Activated T-helper 1 cell treated with anti-CD3 and anti-CD28 coated beads, Interleukin-12 subunit alpha, Interleukin-12 subunit beta, Interleukin-2, Interleukin-4 antibody, amounts not matched to agents 30 ng/mL and 10 ng/mL and 1 ng/mL, durations not matched to agents 14 hours and 24 hours and 36 hours (primary cell): ENCODE measurements at regions not wholly inside any gene's neighbourhood (a gene's known extent, or its start where the extent isn't known, plus 50 kb on each side); places are given as distances from the start of the nearest gene placed in this dataset.

Source experiments
- DNase-seq: peaks from one replicate; pipeline ENCODE4 v3.0.0; 2021; ENCODE audit warnings: low spot score
- H3K27ac Mint-ChIP-seq: one replicate; pipeline ENCODE4 v1.8.0; 2021; ENCODE audit warnings: mild to moderate bottlenecking, mixed read lengths
- H3K27me3 Mint-ChIP-seq: one replicate; pipeline ENCODE4 v1.8.0; 2022; ENCODE audit warnings: mild to moderate bottlenecking, moderate library complexity, mixed read lengths; ENCODE audit not compliant: insufficient read depth
- H3K36me3 Mint-ChIP-seq: one replicate; pipeline ENCODE4 v1.8.0; 2021; ENCODE audit warnings: low read depth, mixed read lengths
- H3K4me1 Mint-ChIP-seq: one replicate; pipeline ENCODE4 v1.8.0; 2021; ENCODE audit warnings: low read depth, mixed read lengths
- H3K4me3 Mint-ChIP-seq: one replicate; pipeline ENCODE4 v1.8.0; 2021; ENCODE audit warnings: mild to moderate bottlenecking, moderate library complexity, mixed read lengths
- H3K9me3 Mint-ChIP-seq: one replicate; pipeline ENCODE4 v1.8.0; 2021; ENCODE audit warnings: mixed read lengths
- intact Hi-C: fragments of 100-400 bp; cut with micrococcal nuclease; formaldehyde crosslinking; loops from one replicate; pipeline ENCODE4 v1.15.1; 2024

GRCh38 chr4:182103614-182104319 is 139.4 kb upstream of the TENM3 start:
- H3K27me3 Mint-ChIP-seq: no peaks in the 10 kb centered on the region
- intact Hi-C loops: no loop called here
- no peaks in the 10 kb centered on the region for H3K9me3 Mint-ChIP-seq
- no peaks in the 10 kb centered on the region for H3K36me3 Mint-ChIP-seq
- no peaks in the 10 kb centered on the region for H3K4me1 Mint-ChIP-seq
- H3K27ac Mint-ChIP-seq: no peak overlapping the region
- no peak for DNase-seq
- no peak overlapping the region for H3K4me3 Mint-ChIP-seq

- H3K4me3 Mint-ChIP-seq: no peak overlapping the region
- H3K36me3 Mint-ChIP-seq: no peaks in the 10 kb centered on the region
- intact Hi-C loops: no loop called here
- no peak for DNase-seq
- no peaks in the 10 kb centered on the region for H3K4me1 Mint-ChIP-seq
- H3K27ac Mint-ChIP-seq: no peak overlapping the region
- H3K9me3 Mint-ChIP-seq: no peaks in the 10 kb centered on the region
- H3K27me3 Mint-ChIP-seq: no peaks in the 10 kb centered on the region
Observed at GRCh38 chr4:182105416-182105815, 137.8 kb upstream of the TENM3 start.

- intact Hi-C loops: no loop called here
- no peaks in the 10 kb centered on the region for H3K36me3 Mint-ChIP-seq
- H3K9me3 Mint-ChIP-seq: no peaks in the 10 kb centered on the region
- no peaks in the 10 kb centered on the region for H3K27me3 Mint-ChIP-seq
- H3K4me1 Mint-ChIP-seq: no peaks in the 10 kb centered on the region
- DNase-seq: no peak
- H3K4me3 Mint-ChIP-seq: no peak overlapping the region
- no peak overlapping the region for H3K27ac Mint-ChIP-seq
Observed at GRCh38 chr4:182107931-182108330, 135.3 kb upstream of the TENM3 start.

GRCh38 chr4:182111586-182111985 is 131.6 kb upstream of the TENM3 start:
- no peak overlapping the region for H3K27ac Mint-ChIP-seq
- H3K27me3 Mint-ChIP-seq: no peaks in the 10 kb centered on the region
- no peaks in the 10 kb centered on the region for H3K4me1 Mint-ChIP-seq
- intact Hi-C loops: no loop called here
- no peaks in the 10 kb centered on the region for H3K36me3 Mint-ChIP-seq
- H3K9me3 Mint-ChIP-seq: no peaks in the 10 kb centered on the region
- no peak for DNase-seq
- H3K4me3 Mint-ChIP-seq: no peak overlapping the region

- intact Hi-C loops: no loop called here
- Mint-ChIP-seq H3K4me3 (no peak overlapping the region), H3K4me1 (no peaks in the 10 kb centered on the region), H3K27me3 (no peaks in the 10 kb centered on the region), H3K36me3 (no peaks in the 10 kb centered on the region), H3K9me3 (no peaks in the 10 kb centered on the region), H3K27ac (no peak overlapping the region)
- DNase-seq: no peak
Observed at GRCh38 chr4:182113779-182114178, 129.4 kb upstream of the TENM3 start.

- H3K27ac Mint-ChIP-seq: no peak overlapping the region
- intact Hi-C loops: no loop called here
- peaks cover 17% of the 10 kb centered on the region for H3K9me3 Mint-ChIP-seq
- H3K4me3 Mint-ChIP-seq: no peak overlapping the region
- H3K4me1 Mint-ChIP-seq: no peaks in the 10 kb centered on the region
- no peaks in the 10 kb centered on the region for H3K27me3 Mint-ChIP-seq
- no peaks in the 10 kb centered on the region for H3K36me3 Mint-ChIP-seq
- no peak for DNase-seq
Observed at GRCh38 chr4:182124359-182124758, 118.8 kb upstream of the TENM3 start.

- Mint-ChIP-seq H3K27me3 (no peaks in the 10 kb centered on the region), H3K27ac (no peak overlapping the region), H3K36me3 (no peaks in the 10 kb centered on the region), H3K4me3 (no peak overlapping the region), H3K9me3 (peaks cover 17% of the 10 kb centered on the region), H3K4me1 (no peaks in the 10 kb centered on the region)
- DNase-seq: no peak
- intact Hi-C loops: no loop called here
Observed at GRCh38 chr4:182126096-182126495, 117.1 kb upstream of the TENM3 start.

- intact Hi-C loops: no loop called here
Observed at GRCh38 chr4:182126603-182127002, 116.6 kb upstream of the TENM3 start.

GRCh38 chr4:182133033-182133432 is 110.2 kb upstream of the TENM3 start:
- H3K4me3 Mint-ChIP-seq: no peak overlapping the region
- no peak overlapping the region for H3K27ac Mint-ChIP-seq
- H3K9me3 Mint-ChIP-seq: no peaks in the 10 kb centered on the region
- no peak for DNase-seq
- no peaks in the 10 kb centered on the region for H3K4me1 Mint-ChIP-seq
- H3K36me3 Mint-ChIP-seq: no peaks in the 10 kb centered on the region
- H3K27me3 Mint-ChIP-seq: peaks cover 12% of the 10 kb centered on the region
- intact Hi-C loops: no loop called here

More at GRCh38 chr4:182126603-182127002, 116.6 kb upstream of the TENM3 start:
- H3K4me1 Mint-ChIP-seq: no peaks in the 10 kb centered on the region
- no peaks in the 10 kb centered on the region for H3K27me3 Mint-ChIP-seq
- no peak for DNase-seq
- no peaks in the 10 kb centered on the region for H3K36me3 Mint-ChIP-seq
- H3K27ac Mint-ChIP-seq: no peak overlapping the region
- H3K4me3 Mint-ChIP-seq: no peak overlapping the region
- H3K9me3 Mint-ChIP-seq: peaks cover 17% of the 10 kb centered on the region

GRCh38 chr4:182134261-182134660 is 108.9 kb upstream of the TENM3 start:
- no peaks in the 10 kb centered on the region for H3K4me1 Mint-ChIP-seq
- H3K36me3 Mint-ChIP-seq: no peaks in the 10 kb centered on the region
- no peak overlapping the region for H3K27ac Mint-ChIP-seq
- intact Hi-C loops: no loop called here
- no peak for DNase-seq
- H3K27me3 Mint-ChIP-seq: peaks cover 23% of the 10 kb centered on the region
- no peak overlapping the region for H3K4me3 Mint-ChIP-seq
- H3K9me3 Mint-ChIP-seq: no peaks in the 10 kb centered on the region

GRCh38 chr4:182136201-182136600 is 107.0 kb upstream of the TENM3 start:
- Mint-ChIP-seq H3K4me1 (no peaks in the 10 kb centered on the region), H3K9me3 (no peaks in the 10 kb centered on the region), H3K4me3 (no peak overlapping the region), H3K27ac (no peak overlapping the region), H3K36me3 (no peaks in the 10 kb centered on the region), H3K27me3 (peaks cover 40% of the 10 kb centered on the region)
- no peak for DNase-seq
- intact Hi-C loops: no loop called here

- intact Hi-C loops: no loop called here
- Mint-ChIP-seq H3K4me1 (no peaks in the 10 kb centered on the region), H3K4me3 (no peak overlapping the region), H3K9me3 (no peaks in the 10 kb centered on the region), H3K27ac (no peak overlapping the region), H3K36me3 (no peaks in the 10 kb centered on the region), H3K27me3 (peaks cover 50% of the 10 kb centered on the region)
- DNase-seq: no peak
Observed at GRCh38 chr4:182137343-182137742, 105.9 kb upstream of the TENM3 start.

GRCh38 chr4:182139491-182139890 is 103.7 kb upstream of the TENM3 start:
- intact Hi-C loops: no loop called here
- Mint-ChIP-seq H3K4me1 (peaks cover 11% of the 10 kb centered on the region), H3K27me3 (peaks cover 62% of the 10 kb centered on the region), H3K4me3 (peak overlapping the region; percentile 73), H3K36me3 (no peaks in the 10 kb centered on the region), H3K9me3 (no peaks in the 10 kb centered on the region), H3K27ac (no peak overlapping the region)
- DNase-seq: no peak

- Mint-ChIP-seq H3K9me3 (no peaks in the 10 kb centered on the region), H3K27ac (no peak overlapping the region), H3K4me1 (peaks cover 16% of the 10 kb centered on the region), H3K4me3 (no peak overlapping the region), H3K36me3 (no peaks in the 10 kb centered on the region), H3K27me3 (peaks cover 68% of the 10 kb centered on the region)
- intact Hi-C loops: no loop called here
- DNase-seq: no peak
Observed at GRCh38 chr4:182140547-182140946, 102.7 kb upstream of the TENM3 start.
